RWPE1 (cell line): ENCODE measurements at regions not wholly inside any gene's neighbourhood (a gene's known extent, or its start where the extent isn't known, plus 50 kb on each side); places are given as distances from the start of the nearest gene placed in this dataset.

Experiments used
- CTCF ChIA-PET: fragments of 350-600 bp; sonication (Branson Sonifier 250); formaldehyde crosslinking; extraction: SDS; loops from one replicate; lab custom pipeline; 2021; lab: Yijun Ruan, JAX
- POLR2A ChIA-PET: fragments of 400-600 bp; formaldehyde crosslinking; extraction: SDS; loops from one replicate; lab custom pipeline; 2020; ENCODE audit warnings: antibody characterized with exemption; ENCODE audit not compliant: low non-redundant PET; lab: Yijun Ruan, JAX
- DNase-seq: peaks from one replicate; pipeline ENCODE4 v3.0.0; 2012; ENCODE audit warnings: low spot score
- H3K27ac ChIP-seq: fragments of 450-650 bp; 2 replicates; pipeline ENCODE4 v1.5.1; 2017
- TF ChIP-seq, protein P1 (sequence below): fragments of 450-650 bp; conservative IDR thresholded peaks from 2 replicates; pipeline ENCODE4 v1.5.1; 2017; ENCODE audit warnings: low read depth, mild to moderate bottlenecking

DNA sequence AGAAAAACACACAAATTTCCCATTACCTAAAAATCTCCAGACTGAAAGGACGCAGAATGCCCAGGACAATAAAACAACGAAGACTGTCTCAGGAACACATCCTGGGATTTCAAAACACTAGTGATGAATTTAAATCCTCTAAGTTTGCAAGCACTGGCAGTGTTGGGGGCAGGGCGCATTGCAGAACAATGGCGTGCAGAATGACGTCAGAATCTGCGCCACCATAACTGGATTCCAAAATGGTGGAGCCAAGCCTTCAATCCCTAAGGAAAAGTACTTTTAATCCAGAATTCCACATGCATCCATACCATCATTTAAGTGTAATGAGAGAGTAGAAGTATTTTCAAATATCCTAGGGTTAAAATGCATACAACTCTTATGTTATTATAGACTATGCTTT lies 679.1 kb downstream of the TRIML1 start:
- CTCF ChIA-PET, result no interaction called here
- H3K27ac ChIP-seq, result no peak overlapping the region
- POLR2A ChIA-PET, result no interaction called here
- no peak for DNase-seq
- TF ChIP-seq, protein P1, sequence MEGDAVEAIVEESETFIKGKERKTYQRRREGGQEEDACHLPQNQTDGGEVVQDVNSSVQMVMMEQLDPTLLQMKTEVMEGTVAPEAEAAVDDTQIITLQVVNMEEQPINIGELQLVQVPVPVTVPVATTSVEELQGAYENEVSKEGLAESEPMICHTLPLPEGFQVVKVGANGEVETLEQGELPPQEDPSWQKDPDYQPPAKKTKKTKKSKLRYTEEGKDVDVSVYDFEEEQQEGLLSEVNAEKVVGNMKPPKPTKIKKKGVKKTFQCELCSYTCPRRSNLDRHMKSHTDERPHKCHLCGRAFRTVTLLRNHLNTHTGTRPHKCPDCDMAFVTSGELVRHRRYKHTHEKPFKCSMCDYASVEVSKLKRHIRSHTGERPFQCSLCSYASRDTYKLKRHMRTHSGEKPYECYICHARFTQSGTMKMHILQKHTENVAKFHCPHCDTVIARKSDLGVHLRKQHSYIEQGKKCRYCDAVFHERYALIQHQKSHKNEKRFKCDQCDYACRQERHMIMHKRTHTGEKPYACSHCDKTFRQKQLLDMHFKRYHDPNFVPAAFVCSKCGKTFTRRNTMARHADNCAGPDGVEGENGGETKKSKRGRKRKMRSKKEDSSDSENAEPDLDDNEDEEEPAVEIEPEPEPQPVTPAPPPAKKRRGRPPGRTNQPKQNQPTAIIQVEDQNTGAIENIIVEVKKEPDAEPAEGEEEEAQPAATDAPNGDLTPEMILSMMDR, result no peak

DNA sequence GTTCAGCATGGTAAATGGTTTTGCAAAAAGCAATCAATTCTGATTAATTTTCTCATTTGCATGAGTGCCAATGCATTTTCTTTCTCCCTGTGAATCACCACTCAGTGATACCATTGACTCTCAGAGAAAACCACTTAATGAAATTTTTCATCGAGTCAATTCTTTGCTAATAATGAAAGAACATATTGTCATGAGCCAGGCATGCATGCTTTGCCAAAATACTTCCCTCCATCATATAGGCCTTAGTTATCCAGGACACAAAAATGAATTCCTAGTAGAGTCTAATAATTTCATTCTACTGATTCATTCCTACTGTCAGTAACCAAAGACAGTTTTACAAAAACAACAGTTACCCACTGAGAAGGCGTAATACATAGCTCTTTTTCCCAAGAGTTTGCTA lies 680.0 kb downstream of the TRIML1 start:
- TF ChIP-seq, protein P1, result no peak
- CTCF ChIA-PET, result no interaction called here
- POLR2A ChIA-PET, result no interaction called here
- DNase-seq, result no peak
- no peak overlapping the region for H3K27ac ChIP-seq

DNA sequence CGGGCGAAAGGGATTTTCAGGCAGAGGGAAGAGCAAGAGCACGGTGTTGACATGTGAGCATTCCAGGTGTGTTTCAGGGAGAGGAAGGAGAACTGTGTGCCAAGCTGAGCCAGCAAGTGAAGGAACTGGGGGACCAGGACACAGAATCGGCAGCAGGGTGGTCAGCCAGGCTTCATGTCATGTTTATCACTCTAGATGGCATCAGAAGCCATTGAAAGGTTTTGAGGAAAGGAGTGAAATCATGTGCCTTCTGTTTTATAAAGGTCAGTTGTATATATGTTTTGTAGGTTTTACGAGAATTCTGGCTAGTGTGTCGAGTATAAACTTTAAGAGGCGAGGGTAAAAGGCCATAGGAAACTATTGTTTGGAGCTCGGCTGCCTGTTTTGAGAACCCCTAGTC lies 682.3 kb downstream of the TRIML1 start:
- no peak for DNase-seq
- ChIA-PET CTCF (no interaction called here), POLR2A (no interaction called here)
- no peak overlapping the region for H3K27ac ChIP-seq
- TF ChIP-seq, protein P1, result no peak

DNA sequence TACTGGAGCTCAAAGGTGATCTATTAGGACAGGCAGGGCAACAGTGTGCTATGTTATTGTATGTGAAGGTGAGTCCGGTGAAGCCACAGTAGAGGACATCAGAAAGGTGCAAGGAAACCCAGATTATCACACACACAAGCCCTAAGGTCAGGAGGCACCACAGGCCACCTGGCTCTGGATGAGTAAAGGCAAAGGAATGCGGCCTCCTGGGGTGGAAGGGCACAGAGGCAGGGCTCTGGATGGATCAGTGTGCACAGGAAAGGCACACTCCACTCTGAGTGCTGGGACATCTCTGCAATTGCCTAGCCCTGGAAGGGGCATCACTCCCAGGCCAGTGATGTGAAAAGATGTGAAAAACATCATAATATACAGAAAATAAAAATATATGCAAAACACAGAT lies 683.5 kb downstream of the TRIML1 start:
- peak; percentile 41 for DNase-seq
- POLR2A ChIA-PET, result no interaction called here
- TF ChIP-seq, protein P1, result no peak
- CTCF ChIA-PET, result no interaction called here
- no peak overlapping the region for H3K27ac ChIP-seq

DNA sequence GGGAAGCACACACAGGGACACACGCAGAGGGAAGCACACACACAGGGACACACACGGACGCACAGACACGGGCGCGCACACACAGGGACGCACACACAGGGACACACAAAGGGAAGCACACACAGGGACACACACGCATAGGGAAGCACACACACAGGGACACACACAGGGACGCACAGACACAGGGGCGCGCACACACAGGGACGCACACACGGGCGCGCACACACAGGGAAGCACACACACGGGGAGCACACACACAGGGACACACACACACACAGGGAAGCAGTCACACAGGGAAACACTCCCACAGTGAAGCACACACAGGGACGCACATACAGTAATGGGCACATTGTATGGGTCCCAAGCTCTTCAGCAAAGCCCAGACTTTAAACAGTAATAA lies 685.3 kb downstream of the TRIML1 start:
- CTCF ChIA-PET, result no interaction called here
- TF ChIP-seq, protein P1, result no peak
- no peak overlapping the region for H3K27ac ChIP-seq
- POLR2A ChIA-PET, result no interaction called here
- DNase-seq, result no peak

DNA sequence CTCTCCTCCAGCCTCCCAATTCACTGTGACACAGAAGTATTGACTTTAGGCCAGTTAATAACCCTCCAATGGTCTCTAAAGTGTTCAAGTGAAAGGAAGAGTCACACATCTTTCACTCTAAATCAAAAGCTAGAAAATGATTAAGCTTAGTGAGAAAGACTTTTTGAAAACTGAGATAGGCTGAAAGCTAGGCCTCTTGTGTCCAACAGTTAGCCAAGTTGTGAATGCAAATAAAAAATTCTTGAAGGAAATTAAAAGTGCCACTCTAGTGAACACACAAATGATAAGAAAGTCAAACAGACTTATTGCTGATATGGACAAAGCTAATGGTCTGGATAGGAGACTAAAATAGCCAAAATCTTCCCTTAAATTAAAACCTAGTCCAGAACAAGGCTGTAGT lies 687.2 kb downstream of the TRIML1 start:
- ChIA-PET CTCF (interaction anchor here (0.6 kb wide), 1 partner anchor 175 kb away, joined by 3 read pairs; no protein-coding TSS in a partner anchor), POLR2A (no interaction called here)
- DNase-seq, result no peak
- TF ChIP-seq, protein P1, result no peak
- no peak overlapping the region for H3K27ac ChIP-seq

DNA sequence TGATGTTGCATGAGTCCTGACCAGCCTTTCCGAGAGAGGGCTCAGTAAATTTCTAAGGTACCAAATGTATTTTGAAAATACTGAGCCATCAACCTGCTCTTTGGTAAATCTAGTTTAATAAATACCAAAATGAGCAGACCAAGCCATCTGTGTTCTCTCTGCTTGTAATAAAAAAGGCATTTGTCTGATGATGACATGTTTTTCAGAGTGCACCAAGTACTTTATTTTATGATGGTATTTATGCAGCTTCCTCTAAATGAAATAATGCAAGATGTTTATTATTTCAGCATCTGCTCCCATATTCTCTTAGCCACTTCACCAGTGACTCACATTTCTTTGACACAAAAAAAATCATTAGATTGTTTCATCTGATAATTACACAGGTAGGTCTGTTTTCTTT lies 700.5 kb downstream of the TRIML1 start:
- no peak overlapping the region for H3K27ac ChIP-seq
- ChIA-PET POLR2A (no interaction called here), CTCF (no interaction called here)
- no peak for DNase-seq
- TF ChIP-seq, protein P1, result no peak
